Endodermal cell (in vitro differentiated cells): ENCODE measurements at regions not wholly inside any gene's neighbourhood (a gene's known extent, or its start where the extent isn't known, plus 50 kb on each side); places are given as distances from the start of the nearest gene placed in this dataset.
A peak's percentile ranks its signal among the peaks of the same experiment; 100 is the strongest.

Source experiments
- DNase-seq: peaks from one replicate; pipeline ENCODE4 v3.0.0-alpha.2; 2017
- H3K27ac ChIP-seq: 2 replicates; pipeline ENCODE4 v1.5.1; 2013; ENCODE audit warnings: mild to moderate bottlenecking, low read depth, low read length, moderate library complexity
- H3K27me3 ChIP-seq: 2 replicates; pipeline ENCODE4 v1.6.1; 2013; ENCODE audit warnings: mild to moderate bottlenecking, low read length, moderate library complexity; ENCODE audit not compliant: insufficient read depth, control insufficient read depth, poor library complexity, severe bottlenecking
- H3K36me3 ChIP-seq: 2 replicates; pipeline ENCODE4 v1.7.0; 2013; ENCODE audit warnings: mild to moderate bottlenecking, low read length, moderate library complexity; ENCODE audit not compliant: control insufficient read depth, insufficient read depth
- H3K4me1 ChIP-seq: one replicate; pipeline ENCODE4 v1.7.0; 2013; ENCODE audit warnings: low read length; ENCODE audit not compliant: control insufficient read depth, insufficient read depth
- H3K4me3 ChIP-seq: 2 replicates; pipeline ENCODE4 v1.5.1; 2013; ENCODE audit warnings: mild to moderate bottlenecking, low read length, moderate library complexity
- H3K9ac ChIP-seq: 2 replicates; pipeline ENCODE4 v1.6.1; 2013; ENCODE audit warnings: mild to moderate bottlenecking, low read length, moderate library complexity; ENCODE audit not compliant: poor library complexity, severe bottlenecking; ENCODE audit errors: extremely low read depth
- H3K9me3 ChIP-seq: 2 replicates; pipeline ENCODE4 v1.6.1; 2013; ENCODE audit warnings: mild to moderate bottlenecking, low read length, moderate library complexity; ENCODE audit not compliant: control insufficient read depth
- H3K27ac Mint-ChIP-seq: 2 replicates; pipeline ENCODE4 v1.8.0; 2020; ENCODE audit warnings: mixed read lengths
- H3K27me3 Mint-ChIP-seq: 2 replicates; pipeline ENCODE4 v1.8.0; 2021; ENCODE audit warnings: mild to moderate bottlenecking, mixed read lengths; ENCODE audit not compliant: insufficient read depth
- H3K36me3 Mint-ChIP-seq: 2 replicates; pipeline ENCODE4 v1.8.0; 2020; ENCODE audit warnings: low read depth, mixed read lengths
- H3K4me1 Mint-ChIP-seq: 2 replicates; pipeline ENCODE4 v1.8.0; 2020; ENCODE audit warnings: mixed read lengths
- H3K4me3 Mint-ChIP-seq: 2 replicates; pipeline ENCODE4 v1.8.0; 2020; ENCODE audit warnings: mild to moderate bottlenecking, moderate library complexity, mixed read lengths
- H3K9me3 Mint-ChIP-seq: 2 replicates; pipeline ENCODE4 v1.8.0; 2020; ENCODE audit warnings: mild to moderate bottlenecking, mixed read lengths
- WGBS, 2 experiments: methylation state at CpG; one replicate each; pipeline versions ENCODE4 v1.1.5 to v1.1.7; 2013; ENCODE audit warnings: missing lambda C conversion rate in 2 of 2, mixed read lengths in 1 of 2; ENCODE audit not compliant: insufficient coverage in 1 of 2, insufficient read length in 1 of 2; 5-methylcytosine and 5-hydroxymethylcytosine counted together
- TF ChIP-seq, protein P1 (sequence below): fragments of 200-600 bp; sonication (generic); conservative IDR thresholded peaks from 2 replicates; pipeline ENCODE4 v1.5.0; 2021; ENCODE audit warnings: antibody characterized with exemption, mild to moderate bottlenecking

GRCh38 chr2:240203788-240204270 is 63.4 kb upstream of the OTOS start:
- Mint-ChIP-seq H3K9me3 (peaks cover 12% of the 10 kb centered on the region), H3K4me1 (peaks cover 10% of the 10 kb centered on the region), H3K27me3 (no peaks in the 10 kb centered on the region), H3K36me3 (no peaks in the 10 kb centered on the region), H3K4me3 (no peak overlapping the region), H3K27ac (no peak overlapping the region)
- H3K4me3 ChIP-seq: no peak overlapping the region
- TF ChIP-seq, protein P1, sequence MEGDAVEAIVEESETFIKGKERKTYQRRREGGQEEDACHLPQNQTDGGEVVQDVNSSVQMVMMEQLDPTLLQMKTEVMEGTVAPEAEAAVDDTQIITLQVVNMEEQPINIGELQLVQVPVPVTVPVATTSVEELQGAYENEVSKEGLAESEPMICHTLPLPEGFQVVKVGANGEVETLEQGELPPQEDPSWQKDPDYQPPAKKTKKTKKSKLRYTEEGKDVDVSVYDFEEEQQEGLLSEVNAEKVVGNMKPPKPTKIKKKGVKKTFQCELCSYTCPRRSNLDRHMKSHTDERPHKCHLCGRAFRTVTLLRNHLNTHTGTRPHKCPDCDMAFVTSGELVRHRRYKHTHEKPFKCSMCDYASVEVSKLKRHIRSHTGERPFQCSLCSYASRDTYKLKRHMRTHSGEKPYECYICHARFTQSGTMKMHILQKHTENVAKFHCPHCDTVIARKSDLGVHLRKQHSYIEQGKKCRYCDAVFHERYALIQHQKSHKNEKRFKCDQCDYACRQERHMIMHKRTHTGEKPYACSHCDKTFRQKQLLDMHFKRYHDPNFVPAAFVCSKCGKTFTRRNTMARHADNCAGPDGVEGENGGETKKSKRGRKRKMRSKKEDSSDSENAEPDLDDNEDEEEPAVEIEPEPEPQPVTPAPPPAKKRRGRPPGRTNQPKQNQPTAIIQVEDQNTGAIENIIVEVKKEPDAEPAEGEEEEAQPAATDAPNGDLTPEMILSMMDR: no peak
- peaks cover 9% of the 10 kb centered on the region for H3K9me3 ChIP-seq
- H3K36me3 ChIP-seq: no peaks in the 10 kb centered on the region
- no peak overlapping the region for H3K9ac ChIP-seq
- no peaks in the 10 kb centered on the region for H3K27me3 ChIP-seq
- H3K27ac ChIP-seq: peak overlapping the region; percentile 29
- 92 to 96% methylated on average over 4 to 11 of the region's 11 CpGs for WGBS, 2 experiments
- DNase-seq: no peak
- no peaks in the 10 kb centered on the region for H3K4me1 ChIP-seq

- Mint-ChIP-seq H3K4me3 (no peak overlapping the region), H3K36me3 (no peaks in the 10 kb centered on the region), H3K9me3 (peaks cover 12% of the 10 kb centered on the region), H3K4me1 (peaks cover 10% of the 10 kb centered on the region), H3K27ac (no peak overlapping the region), H3K27me3 (no peaks in the 10 kb centered on the region)
- no peak for DNase-seq
- Histone ChIP-seq H3K4me3 (no peak overlapping the region), H3K27ac (peak overlapping the region; percentile 78), H3K4me1 (no peaks in the 10 kb centered on the region), H3K9ac (no peak overlapping the region), H3K36me3 (no peaks in the 10 kb centered on the region), H3K9me3 (peaks cover 9% of the 10 kb centered on the region), H3K27me3 (no peaks in the 10 kb centered on the region)
- WGBS, 2 experiments: 89 to 91% methylated on average over 6 to 17 of the region's 17 CpGs
- TF ChIP-seq, protein P1: no peak
Measured at GRCh38 chr2:240204431-240205276, 64.2 kb upstream of the OTOS start.

DNA sequence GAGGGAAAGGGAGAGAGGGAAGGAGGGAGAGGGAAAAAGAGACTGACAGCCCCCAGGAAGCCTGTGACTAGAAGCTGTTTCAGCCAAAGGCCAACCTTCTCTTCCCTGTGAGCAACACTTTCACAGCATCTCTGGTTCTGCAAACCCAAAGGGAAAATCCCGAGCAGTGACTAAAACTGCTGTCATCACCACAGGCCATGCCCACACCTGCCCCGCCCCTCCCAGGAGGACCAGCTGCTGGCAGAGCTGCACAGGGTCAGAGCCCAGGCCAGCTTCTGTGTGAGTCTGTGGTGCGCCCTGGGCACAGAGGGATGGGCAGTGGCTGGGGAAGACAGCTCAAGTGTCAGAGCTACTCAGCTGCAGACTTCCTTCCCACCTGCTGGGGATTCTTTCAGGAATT is 64.9 kb upstream of the OTOS start:
- no peaks in the 10 kb centered on the region for H3K36me3 Mint-ChIP-seq
- peaks cover 12% of the 10 kb centered on the region for H3K9me3 Mint-ChIP-seq
- DNase-seq: peak; percentile 77
- no peak overlapping the region for H3K4me3 ChIP-seq
- peak overlapping the region; percentile 78 for H3K27ac ChIP-seq
- H3K9ac ChIP-seq: no peak overlapping the region
- peaks cover 9% of the 10 kb centered on the region for H3K9me3 ChIP-seq
- no peaks in the 10 kb centered on the region for H3K36me3 ChIP-seq
- no peaks in the 10 kb centered on the region for H3K4me1 ChIP-seq
- no peak overlapping the region for H3K4me3 Mint-ChIP-seq
- peaks cover 10% of the 10 kb centered on the region for H3K4me1 Mint-ChIP-seq
- H3K27me3 ChIP-seq: no peaks in the 10 kb centered on the region
- TF ChIP-seq, protein P1: no peak
- 29 to 30% methylated on average over 2 to 3 of the region's 3 CpGs for whole genome bisulfite sequencing, 2 experiments
- no peak overlapping the region for H3K27ac Mint-ChIP-seq
- H3K27me3 Mint-ChIP-seq: no peaks in the 10 kb centered on the region
